Keratinocyte (primary cell): ENCODE measurements at regions not wholly inside any gene's neighbourhood (a gene's known extent, or its start where the extent isn't known, plus 50 kb on each side); places are given as distances from the start of the nearest gene placed in this dataset.

Experiments
- DNase-seq: peaks from one replicate; pipeline ENCODE4 v3.0.0-alpha.2; 2011; ENCODE audit warnings: low read depth, missing footprints, low spot score
- FAIRE-seq: peaks from 2 replicates; lab custom pipeline; 2011; peaks lifted over from hg19 to GRCh38; lab: Jason Lieb, UNC
- H2AFZ ChIP-seq: 2 replicates; pipeline ENCODE4 v1.6.0; 2012; ENCODE audit warnings: low read length, control low read depth, inconsistent platforms; ENCODE audit not compliant: control insufficient read depth
- H3K27ac ChIP-seq: 2 replicates; pipeline ENCODE4 v1.5.1; 2011; ENCODE audit warnings: low read length; ENCODE audit not compliant: control insufficient read depth, insufficient read depth
- H3K27me3 ChIP-seq: 3 replicates; pipeline ENCODE4 v1.6.0; 2011; ENCODE audit warnings: low read length; ENCODE audit not compliant: control insufficient read depth, insufficient read depth; ENCODE audit errors: extremely low read depth
- H3K36me3 ChIP-seq, 2 experiments: 2 replicates in 1 of 2; 3 replicates in 1 of 2; pipeline ENCODE4 v1.5.1; 2011; ENCODE audit warnings: low read length in 2 of 2, mild to moderate bottlenecking in 1 of 2; ENCODE audit not compliant: control insufficient read depth in 2 of 2, insufficient read depth in 2 of 2; ENCODE audit errors: extremely low read depth in 1 of 2
- H3K4me1 ChIP-seq: 3 replicates; pipeline ENCODE4 v1.5.1; 2011; ENCODE audit warnings: low read length; ENCODE audit not compliant: control insufficient read depth, insufficient read depth; ENCODE audit errors: extremely low read depth
- H3K4me2 ChIP-seq: 3 replicates; pipeline ENCODE4 v1.6.0; 2011; ENCODE audit warnings: low read depth, low read length; ENCODE audit not compliant: control insufficient read depth, insufficient read depth; ENCODE audit errors: extremely low read depth
- H3K4me3 ChIP-seq, 3 experiments: fragments of 200-600 bp in 1 of 3; sonication (generic) in 1 of 3; 2 replicates in 2 of 3; 3 replicates in 1 of 3; pipeline ENCODE4 v1.5.1; 2011 to 2016; ENCODE audit warnings: low read length in 3 of 3, mild to moderate bottlenecking in 3 of 3, control low read depth in 2 of 3, inconsistent platforms in 1 of 3, low read depth in 1 of 3, mixed read lengths in 1 of 3, mixed run types in 1 of 3, moderate library complexity in 1 of 3; ENCODE audit not compliant: control insufficient read depth in 2 of 3, insufficient read depth in 2 of 3; ENCODE audit errors: extremely low read depth in 1 of 3
- H3K79me2 ChIP-seq: 2 replicates; pipeline ENCODE4 v1.6.0; 2012; ENCODE audit warnings: low read length; ENCODE audit not compliant: control insufficient read depth, insufficient read depth
- H3K9ac ChIP-seq: 3 replicates; pipeline ENCODE4 v1.6.0; 2011; ENCODE audit warnings: low read length; ENCODE audit not compliant: control insufficient read depth, insufficient read depth; ENCODE audit errors: extremely low read depth
- H3K9me1 ChIP-seq: 3 replicates; pipeline ENCODE4 v1.6.0; 2011; ENCODE audit warnings: low read length; ENCODE audit not compliant: control insufficient read depth, insufficient read depth; ENCODE audit errors: extremely low read depth
- H3K9me3 ChIP-seq: 2 replicates; pipeline ENCODE4 v1.5.1; 2012; ENCODE audit warnings: low read depth, low read length; ENCODE audit not compliant: control insufficient read depth
- H4K20me1 ChIP-seq: 3 replicates; pipeline ENCODE4 v1.6.0; 2011; ENCODE audit warnings: low read length; ENCODE audit not compliant: control insufficient read depth, insufficient read depth; ENCODE audit errors: extremely low read depth
- CTCF ChIP-seq, 3 experiments: IDR thresholded peaks in 1 of 3; conservative IDR thresholded peaks in 1 of 3; optimal IDR thresholded peaks in 1 of 3; 2 replicates in 2 of 3; 3 replicates in 1 of 3; pipeline versions ENCODE3 to v1.5.1; 2011; ENCODE audit warnings: low read length in 3 of 3, mild to moderate bottlenecking in 3 of 3, moderate library complexity in 2 of 3, control low read depth in 1 of 3, inconsistent platforms in 1 of 3; ENCODE audit not compliant: insufficient read depth in 2 of 3; ENCODE audit errors: extremely low read depth in 1 of 3
- EZH2 ChIP-seq: IDR thresholded peaks from one replicate; pipeline ENCODE4 v1.6.1; 2012; ENCODE audit warnings: inconsistent platforms, mild to moderate bottlenecking, low read length, moderate library complexity
- dilution Hi-C: fragments of 300-500 bp; cut with MboI; formaldehyde crosslinking; loops from one replicate; pipeline ENCODE4 v1.7.0; 2020; ENCODE audit warnings: low sequenced_read_pairs; ENCODE audit not compliant: extremely low pct_ligation_motif_present

DNA sequence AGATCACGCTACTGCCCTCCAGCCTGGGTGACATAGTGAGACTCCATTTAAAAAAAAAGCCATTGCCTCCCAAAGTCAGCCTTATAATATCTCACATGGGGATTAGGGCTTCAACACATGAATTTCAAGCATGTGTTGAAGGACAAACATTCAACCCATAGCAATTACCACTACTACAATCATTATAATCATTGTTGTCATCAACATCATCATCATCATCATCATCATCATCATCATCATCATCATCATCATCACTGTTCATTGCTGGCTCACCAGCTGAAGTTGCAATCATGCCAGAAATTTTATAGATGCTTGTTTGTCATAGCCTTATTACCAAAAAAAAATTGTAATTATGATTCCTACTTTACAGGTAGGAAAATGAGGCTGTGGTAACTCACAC, 762.9 kb downstream of the METTL15 start:
- no peak for TF ChIP-seq EZH2
- Histone ChIP-seq H3K27ac (no peak overlapping the region), H3K4me1 (no peaks in the 10 kb centered on the region), H3K9me3 (no peaks in the 10 kb centered on the region), H3K4me3 (no peak overlapping the region), H2AFZ (no peak overlapping the region), H3K4me2 (no peak overlapping the region), H3K27me3 (no peaks in the 10 kb centered on the region), H3K36me3 (no peaks in the 10 kb centered on the region), H3K9me1 (no peaks in the 10 kb centered on the region), H3K79me2 (no peaks in the 10 kb centered on the region), H3K9ac (no peak overlapping the region), H4K20me1 (no peaks in the 10 kb centered on the region)
- dilution Hi-C loops: no loop called here
- FAIRE-seq: no peak
- DNase-seq: no peak

- Histone ChIP-seq H3K9ac (no peak overlapping the region), H3K79me2 (no peaks in the 10 kb centered on the region), H3K9me3 (no peaks in the 10 kb centered on the region), H3K36me3 (no peaks in the 10 kb centered on the region), H2AFZ (no peak overlapping the region), H3K4me2 (no peak overlapping the region), H3K4me3 (no peak overlapping the region), H3K27me3 (no peaks in the 10 kb centered on the region), H3K27ac (no peak overlapping the region), H3K4me1 (no peaks in the 10 kb centered on the region), H3K9me1 (no peaks in the 10 kb centered on the region), H4K20me1 (no peaks in the 10 kb centered on the region)
- FAIRE-seq (no peak), DNase-seq (no peak)
- TF ChIP-seq EZH2 (no peak), CTCF (optimal IDR thresholded peaks at IDR 0.05 in 1 of 3, IDR thresholded peaks at IDR 0.05 in 1 of 3, conservative IDR thresholded peaks at IDR 0.05 in 1 of 3; ENCODE audit: extremely low read depth in 1 of 3, insufficient read depth in 2 of 3, low read length in 3 of 3) (no peak)
- dilution Hi-C loops: no loop called here
These were observed 755.2 kb downstream of the METTL15 start for GRCh38 chr11:28863422-28863821.

DNA sequence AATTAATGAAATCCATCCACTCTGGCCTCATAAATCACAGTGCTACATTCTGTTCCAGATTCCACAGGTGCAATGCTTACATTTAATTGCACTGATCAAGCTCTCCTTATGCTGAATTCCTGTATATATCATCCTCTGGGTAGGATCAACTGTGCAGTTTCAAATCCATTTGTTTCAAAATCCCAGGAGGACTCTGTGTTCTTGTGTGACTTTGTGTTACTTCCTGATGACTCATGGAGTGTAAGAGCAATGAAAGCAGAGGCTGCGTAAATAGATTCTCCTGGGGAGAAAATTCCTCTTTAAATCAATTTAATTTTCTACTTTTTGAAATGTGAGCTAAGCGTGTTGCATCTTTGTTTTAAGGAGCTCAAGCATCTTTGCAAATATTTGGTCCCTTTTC, 752.7 kb downstream of the METTL15 start:
- dilution Hi-C loops: no loop called here
- Histone ChIP-seq H4K20me1 (no peaks in the 10 kb centered on the region), H3K4me2 (no peak overlapping the region), H3K4me3 (no peak overlapping the region), H3K9me3 (no peaks in the 10 kb centered on the region), H3K36me3 (no peaks in the 10 kb centered on the region), H2AFZ (no peak overlapping the region), H3K9me1 (no peaks in the 10 kb centered on the region), H3K9ac (no peak overlapping the region), H3K79me2 (no peaks in the 10 kb centered on the region), H3K27me3 (no peaks in the 10 kb centered on the region), H3K27ac (no peak overlapping the region), H3K4me1 (no peaks in the 10 kb centered on the region)
- no peak for FAIRE-seq
- no peak for DNase-seq
- TF ChIP-seq CTCF (optimal IDR thresholded peaks at IDR 0.05 in 1 of 3, IDR thresholded peaks at IDR 0.05 in 1 of 3, conservative IDR thresholded peaks at IDR 0.05 in 1 of 3; ENCODE audit: extremely low read depth in 1 of 3, insufficient read depth in 2 of 3, low read length in 3 of 3): no peak
- TF ChIP-seq EZH2: no peak
